ENCODE measurements at regions not wholly inside any gene's neighbourhood (a gene's known extent, or its start where the extent isn't known, plus 50 kb on each side); places are given as distances from the start of the nearest gene placed in this dataset.

GRCh38 chr4:95674521-95674981 is 125.8 kb upstream of the UNC5C start:
- Histone ChIP-seq H3K9me2 (replicated peaks; ENCODE audit: insufficient read depth) (no peaks in the 10 kb centered on the region), H3K4me2 (no peak overlapping the region), H2AFZ (no peak overlapping the region), H3K27ac (no peak overlapping the region), H3K4me1 (ENCODE audit: insufficient read depth) (peaks cover 4% of the 10 kb centered on the region), H3K4me3 (no peak overlapping the region), H3K27me3 (no peaks in the 10 kb centered on the region), H3K79me2 (no peaks in the 10 kb centered on the region), H4K20me1 (ENCODE audit: insufficient read depth, poor library complexity, severe bottlenecking) (no peaks in the 10 kb centered on the region), H3K9me3 (ENCODE audit: low read depth) (no peaks in the 10 kb centered on the region), H3K36me3 (replicated peaks; ENCODE audit: insufficient read depth, low read depth) (no peaks in the 10 kb centered on the region)
- no peak for DNase-seq (ENCODE audit: low spot score)
- 69% methylated on average over 2 of the region's 2 CpGs for WGBS (ENCODE audit: low lambda C conversion rate, missing lambda C conversion rate)
- TF ChIP-seq EZH2 (IDR thresholded peaks at IDR 0.05; ENCODE audit: borderline replicate concordance) = no peak
- TF ChIP-seq CTCF (IDR thresholded peaks at IDR 0.05; ENCODE audit: poor library complexity) = no peak
- TF ChIP-seq EZH2phosphoT487 (IDR thresholded peaks at IDR 0.05; ENCODE audit: low read depth, severe bottlenecking, unreplicated experiment) = no peak

GRCh38 chr4:95672811-95673210 is 124.0 kb upstream of the UNC5C start:
- Histone ChIP-seq H3K27ac (no peak overlapping the region), H3K9me3 (ENCODE audit: low read depth) (no peaks in the 10 kb centered on the region), H3K27me3 (no peaks in the 10 kb centered on the region), H3K9me2 (replicated peaks; ENCODE audit: insufficient read depth) (no peaks in the 10 kb centered on the region), H3K36me3 (replicated peaks; ENCODE audit: insufficient read depth, low read depth) (no peaks in the 10 kb centered on the region), H2AFZ (no peak overlapping the region), H3K4me3 (no peak overlapping the region), H4K20me1 (ENCODE audit: insufficient read depth, poor library complexity, severe bottlenecking) (no peaks in the 10 kb centered on the region), H3K4me1 (ENCODE audit: insufficient read depth) (peaks cover 4% of the 10 kb centered on the region), H3K4me2 (no peak overlapping the region), H3K79me2 (no peaks in the 10 kb centered on the region)
- no peak for DNase-seq (ENCODE audit: low spot score)
- 73% methylated on average over 1 of the region's 1 CpG for WGBS (ENCODE audit: low lambda C conversion rate, missing lambda C conversion rate)
- TF ChIP-seq CTCF (IDR thresholded peaks at IDR 0.05; ENCODE audit: poor library complexity) = no peak
- TF ChIP-seq EZH2phosphoT487 (IDR thresholded peaks at IDR 0.05; ENCODE audit: low read depth, severe bottlenecking, unreplicated experiment) = no peak
- no peak for TF ChIP-seq EZH2 (IDR thresholded peaks at IDR 0.05; ENCODE audit: borderline replicate concordance)

- no peak overlapping the region for H3K4me2 ChIP-seq
- H2AFZ ChIP-seq = no peak overlapping the region
- TF ChIP-seq CTCF (IDR thresholded peaks at IDR 0.05; ENCODE audit: poor library complexity) (no peak), EZH2 (IDR thresholded peaks at IDR 0.05; ENCODE audit: borderline replicate concordance) (no peak), EZH2phosphoT487 (IDR thresholded peaks at IDR 0.05; ENCODE audit: low read depth, severe bottlenecking, unreplicated experiment) (no peak)
- no peak overlapping the region for H3K4me3 ChIP-seq
- no peaks in the 10 kb centered on the region for H3K9me2 ChIP-seq (replicated peaks; ENCODE audit: insufficient read depth)
- no peaks in the 10 kb centered on the region for H3K36me3 ChIP-seq (replicated peaks; ENCODE audit: insufficient read depth, low read depth)
- H3K27me3 ChIP-seq = no peaks in the 10 kb centered on the region
- DNase-seq (ENCODE audit: low spot score) = no peak
- no peaks in the 10 kb centered on the region for H3K9me3 ChIP-seq (ENCODE audit: low read depth)
- H3K4me1 ChIP-seq (ENCODE audit: insufficient read depth) = no peaks in the 10 kb centered on the region
- H3K27ac ChIP-seq = no peak overlapping the region
- no peaks in the 10 kb centered on the region for H3K79me2 ChIP-seq
- H4K20me1 ChIP-seq (ENCODE audit: insufficient read depth, poor library complexity, severe bottlenecking) = no peaks in the 10 kb centered on the region
- 72% methylated on average over 3 of the region's 3 CpGs for WGBS (ENCODE audit: low lambda C conversion rate, missing lambda C conversion rate)
These were observed 111.9 kb upstream of the UNC5C start for GRCh38 chr4:95660719-95661118.

- Histone ChIP-seq H3K9me3 (ENCODE audit: low read depth) (no peaks in the 10 kb centered on the region), H3K9me2 (replicated peaks; ENCODE audit: insufficient read depth) (no peaks in the 10 kb centered on the region), H2AFZ (no peak overlapping the region), H3K27ac (no peak overlapping the region), H3K79me2 (no peaks in the 10 kb centered on the region), H4K20me1 (ENCODE audit: insufficient read depth, poor library complexity, severe bottlenecking) (no peaks in the 10 kb centered on the region), H3K27me3 (no peaks in the 10 kb centered on the region), H3K36me3 (replicated peaks; ENCODE audit: insufficient read depth, low read depth) (no peaks in the 10 kb centered on the region), H3K4me3 (no peak overlapping the region), H3K4me2 (no peak overlapping the region), H3K4me1 (ENCODE audit: insufficient read depth) (no peaks in the 10 kb centered on the region)
- DNase-seq (ENCODE audit: low spot score) = no peak
- no peak for TF ChIP-seq EZH2phosphoT487 (IDR thresholded peaks at IDR 0.05; ENCODE audit: low read depth, severe bottlenecking, unreplicated experiment)
- no peak for TF ChIP-seq EZH2 (IDR thresholded peaks at IDR 0.05; ENCODE audit: borderline replicate concordance)
- no peak for TF ChIP-seq CTCF (IDR thresholded peaks at IDR 0.05; ENCODE audit: poor library complexity)
- 100% methylated on average over 1 of the region's 1 CpG for WGBS (ENCODE audit: low lambda C conversion rate, missing lambda C conversion rate)
These were observed 103.1 kb upstream of the UNC5C start for GRCh38 chr4:95651891-95652290.
